IMR-90 (cell line): ENCODE measurements at regions not wholly inside any gene's neighbourhood (a gene's known extent, or its start where the extent isn't known, plus 50 kb on each side); places are given as distances from the start of the nearest gene placed in this dataset.

Experiments used
- ATAC-seq: fragments of 200-7000 bp; cut with Tn5 transposase; 2 replicates; pipeline ENCODE4 v1.9.1; 2020; ENCODE audit warnings: low read depth, mild to moderate bottlenecking, moderate library complexity
- BruUV-seq: library from RNA; stranded (reverse); fragments of 400-500 nt; replicated peaks from 2 replicates; lab custom pipeline; 2021; lab: Mats Ljungman, UMichigan
- CTCF ChIA-PET: fragments of 300-600 bp; formaldehyde crosslinking; extraction: SDS; loops from one replicate; lab custom pipeline; 2021; ENCODE audit warnings: antibody characterized with exemption; lab: Yijun Ruan, JAX
- POLR2A ChIA-PET: fragments of 300-600 bp; sonication (Branson Sonifier 250); formaldehyde crosslinking; loops from one replicate; lab custom pipeline; 2022; ENCODE audit warnings: antibody characterized with exemption; ENCODE audit not compliant: unreplicated experiment; lab: Charles Lee
- DNase-seq: peaks from one replicate; pipeline ENCODE4 v3.0.0; 2013
- H2AFZ ChIP-seq: replicated peaks from 2 replicates; pipeline ENCODE3; 2013; ENCODE audit warnings: low read length, mild to moderate bottlenecking; ENCODE audit not compliant: poor library complexity
- H2AK5ac ChIP-seq: 2 replicates; pipeline ENCODE4 v1.6.1; 2013; ENCODE audit warnings: low read depth, low read length, inconsistent platforms
- H2AK9ac ChIP-seq: replicated peaks from 2 replicates; pipeline ENCODE3; 2013; ENCODE audit warnings: mild to moderate bottlenecking, low read depth, low read length, moderate library complexity; ENCODE audit not compliant: poor library complexity
- H2BK120ac ChIP-seq: 2 replicates; pipeline ENCODE4 v1.6.1; 2013; ENCODE audit warnings: low read depth, low read length, inconsistent platforms
- H2BK15ac ChIP-seq: 3 replicates; pipeline ENCODE4 v1.6.1; 2013; ENCODE audit warnings: low read depth, low read length, inconsistent platforms
- H2BK20ac ChIP-seq: 2 replicates; pipeline ENCODE4 v1.6.1; 2013; ENCODE audit warnings: low read depth, mild to moderate bottlenecking, inconsistent platforms, low read length, moderate library complexity
- H2BK5ac ChIP-seq: 2 replicates; pipeline ENCODE4 v1.6.1; 2013; ENCODE audit warnings: mild to moderate bottlenecking, low read depth, low read length, inconsistent platforms; ENCODE audit not compliant: poor library complexity, severe bottlenecking
- H3K14ac ChIP-seq: replicated peaks from 2 replicates; pipeline ENCODE4 v1.6.1; 2013; ENCODE audit warnings: low read depth, low read length, inconsistent platforms
- H3K18ac ChIP-seq: 2 replicates; pipeline ENCODE4 v1.6.1; 2013; ENCODE audit warnings: low read depth, low read length, control low read depth
- H3K23ac ChIP-seq: 2 replicates; pipeline ENCODE4 v1.6.1; 2013; ENCODE audit warnings: low read depth, low read length, inconsistent platforms
- H3K27ac ChIP-seq: 2 replicates; pipeline ENCODE4 v1.5.1; 2013; ENCODE audit warnings: mild to moderate bottlenecking, control low read depth, low read length; ENCODE audit not compliant: insufficient read depth
- H3K27me3 ChIP-seq: 2 replicates; pipeline ENCODE4 v1.6.1; 2013; ENCODE audit warnings: low read length; ENCODE audit not compliant: control insufficient read depth, insufficient read depth
- H3K36me3 ChIP-seq: 2 replicates; pipeline ENCODE4 v1.6.1; 2013; ENCODE audit warnings: low read length, mixed read lengths; ENCODE audit not compliant: control insufficient read depth, insufficient read depth
- H3K4ac ChIP-seq: 2 replicates; pipeline ENCODE4 v1.6.1; 2013; ENCODE audit warnings: low read depth, low read length, inconsistent platforms
- H3K4me1 ChIP-seq: 2 replicates; pipeline ENCODE4 v1.6.1; 2013; ENCODE audit warnings: low read length, mixed read lengths; ENCODE audit not compliant: control insufficient read depth, insufficient read depth
- H3K4me2 ChIP-seq: 2 replicates; pipeline ENCODE4 v1.6.1; 2013; ENCODE audit warnings: low read depth, mild to moderate bottlenecking, control low read depth, low read length, moderate library complexity
- H3K4me3 ChIP-seq: 2 replicates; pipeline ENCODE4 v1.5.1; 2013; ENCODE audit warnings: low read depth, mild to moderate bottlenecking, control low read depth, low read length, moderate library complexity; ENCODE audit not compliant: insufficient read depth
- H3K56ac ChIP-seq: 2 replicates; pipeline ENCODE4 v1.6.1; 2013; ENCODE audit warnings: low read length, inconsistent platforms; ENCODE audit not compliant: insufficient read depth; ENCODE audit errors: extremely low read depth
- H3K79me1 ChIP-seq, 2 experiments: 2 replicates each; pipeline ENCODE4 v1.6.1; 2013; ENCODE audit warnings: low read length in 2 of 2, inconsistent platforms in 1 of 2, low read depth in 1 of 2
- H3K9ac ChIP-seq: 2 replicates; pipeline ENCODE4 v1.6.1; 2013; ENCODE audit warnings: low read depth, low read length, control low read depth
- H3K9me1 ChIP-seq: 2 replicates; pipeline ENCODE4 v1.6.1; 2013; ENCODE audit warnings: low read length, inconsistent platforms; ENCODE audit not compliant: insufficient read depth
- H3K9me3 ChIP-seq: 2 replicates; pipeline ENCODE4 v1.6.1; 2013; ENCODE audit warnings: low read length; ENCODE audit not compliant: control insufficient read depth, insufficient read depth
- H4K20me1 ChIP-seq: 2 replicates; pipeline ENCODE4 v1.6.1; 2013; ENCODE audit warnings: low read length, inconsistent platforms; ENCODE audit not compliant: insufficient read depth
- H4K5ac ChIP-seq: 2 replicates; pipeline ENCODE4 v1.6.1; 2013; ENCODE audit warnings: mild to moderate bottlenecking, low read depth, low read length, control low read depth
- H4K8ac ChIP-seq, 2 experiments: 2 replicates each; pipeline ENCODE4 v1.6.1; 2013; ENCODE audit warnings: low read depth in 2 of 2, low read length in 2 of 2, control low read depth in 1 of 2, inconsistent platforms in 1 of 2
- H4K91ac ChIP-seq: 2 replicates; pipeline ENCODE4 v1.6.1; 2013; ENCODE audit warnings: low read depth, low read length, inconsistent platforms; ENCODE audit not compliant: insufficient read depth
- BHLHE40 ChIP-seq: fragments of 150-350 bp; IDR thresholded peaks from 2 replicates; pipeline ENCODE4 v1.6.1; 2016; ENCODE audit warnings: mild to moderate bottlenecking, low read depth, low read length
- CEBPB ChIP-seq: IDR thresholded peaks from 2 replicates; pipeline ENCODE4 v1.6.1; 2012; ENCODE audit warnings: low read depth, low read length, improper control_type of control experiment
- CHD1 ChIP-seq: IDR thresholded peaks from 2 replicates; pipeline ENCODE4 v1.6.1; 2012; ENCODE audit warnings: low read depth, low read length, improper control_type of control experiment
- CTCF ChIP-seq: conservative IDR thresholded peaks from 2 replicates; pipeline ENCODE4 v1.5.1; 2012; ENCODE audit warnings: mild to moderate bottlenecking, low read depth, low read length, improper control_type of control experiment
- ELK1 ChIP-seq: fragments of 150-350 bp; IDR thresholded peaks from 2 replicates; pipeline ENCODE4 v1.6.1; 2016; ENCODE audit warnings: low read depth, mild to moderate bottlenecking, low read length, moderate library complexity, borderline replicate concordance
- FOS ChIP-seq: fragments of 150-350 bp; IDR thresholded peaks from 2 replicates; pipeline ENCODE4 v1.6.1; 2016; ENCODE audit warnings: low read depth, low read length
- MAFK ChIP-seq: IDR thresholded peaks from 2 replicates; pipeline ENCODE4 v1.6.1; 2012; ENCODE audit warnings: low read depth, low read length, improper control_type of control experiment
- MAZ ChIP-seq: IDR thresholded peaks from 2 replicates; pipeline ENCODE4 v1.6.1; 2012; ENCODE audit warnings: low read depth, mild to moderate bottlenecking, low read length, improper control_type of control experiment, moderate library complexity, borderline replicate concordance
- MXI1 ChIP-seq: IDR thresholded peaks from 2 replicates; pipeline ENCODE4 v1.6.1; 2012; ENCODE audit warnings: low read depth, mild to moderate bottlenecking, low read length, moderate library complexity, borderline replicate concordance
- NFE2L2 ChIP-seq: fragments of 150-350 bp; IDR thresholded peaks from 2 replicates; pipeline ENCODE4 v1.6.1; 2016; ENCODE audit warnings: low read depth, mild to moderate bottlenecking, low read length
- POLR2A ChIP-seq: IDR thresholded peaks from 2 replicates; pipeline ENCODE4 v1.6.1; 2012; ENCODE audit warnings: mild to moderate bottlenecking, low read depth, low read length
- RAD21 ChIP-seq: IDR thresholded peaks from 2 replicates; pipeline ENCODE4 v1.6.1; 2012; ENCODE audit warnings: low read length, improper control_type of control experiment
- RCOR1 ChIP-seq: IDR thresholded peaks from 2 replicates; pipeline ENCODE4 v1.6.1; 2012; ENCODE audit warnings: mild to moderate bottlenecking, low read length, improper control_type of control experiment; ENCODE audit not compliant: insufficient replicate concordance
- RFX5 ChIP-seq: IDR thresholded peaks from 2 replicates; pipeline ENCODE4 v1.8.0; 2012; ENCODE audit warnings: low read depth, mild to moderate bottlenecking, low read length, moderate library complexity
- SMC3 ChIP-seq: fragments of 150-350 bp; IDR thresholded peaks from 2 replicates; pipeline ENCODE4 v1.6.1; 2016; ENCODE audit warnings: low read depth, mild to moderate bottlenecking, antibody characterized with exemption, low read length, moderate library complexity
- USF2 ChIP-seq: fragments of 150-350 bp; IDR thresholded peaks from 2 replicates; pipeline ENCODE4 v1.6.1; 2017; ENCODE audit warnings: mild to moderate bottlenecking, antibody characterized with exemption, low read length, low read depth
- WGBS, 2 experiments: methylation state at CpG; one replicate each; pipeline versions ENCODE4 v1.1.5 to v1.1.7; 2013; ENCODE audit warnings: missing lambda C conversion rate in 2 of 2; ENCODE audit not compliant: insufficient read length in 1 of 2; ENCODE audit errors: extremely low coverage in 2 of 2; 5-methylcytosine and 5-hydroxymethylcytosine counted together
- dilution Hi-C: fragments of 300-500 bp; cut with HindIII; formaldehyde crosslinking; loops from one replicate; pipeline ENCODE4 v1.14.3; 2018; ENCODE audit warnings: low sequenced_read_pairs; ENCODE audit not compliant: unreplicated experiment
- in situ Hi-C: fragments of 300-500 bp; cut with MboI; formaldehyde crosslinking; loops from 3 replicates; pipeline ENCODE4 v1.14.3; 2019; ENCODE audit warnings: low sequenced_read_pairs, inconsistent platforms, mixed read lengths
- intact Hi-C: fragments of 100-400 bp; cut with micrococcal nuclease; formaldehyde crosslinking; loops from 2 replicates; pipeline ENCODE4 v1.10.0; 2022

- Histone ChIP-seq H3K27ac (no peak overlapping the region), H4K91ac (no peak overlapping the region), H2AFZ (no peak overlapping the region), H3K9me3 (peaks cover 20% of the 10 kb centered on the region), H3K9me1 (no peaks in the 10 kb centered on the region), H3K4me1 (no peaks in the 10 kb centered on the region), H4K8ac (no peak overlapping the region), H3K56ac (no peak overlapping the region), H4K5ac (no peak overlapping the region), H3K4me3 (no peak overlapping the region), H3K9ac (no peak overlapping the region), H3K27me3 (no peaks in the 10 kb centered on the region), H3K36me3 (no peaks in the 10 kb centered on the region), H3K18ac (no peak overlapping the region), H4K20me1 (no peaks in the 10 kb centered on the region), H2AK5ac (no peak overlapping the region), H2AK9ac (no peak overlapping the region), H3K23ac (no peak overlapping the region), H3K4ac (no peak overlapping the region), H2BK120ac (no peak overlapping the region), H3K4me2 (no peak overlapping the region), H3K79me1 (no peaks in the 10 kb centered on the region), H3K14ac (no peak overlapping the region), H2BK5ac (no peak overlapping the region), H2BK15ac (no peak overlapping the region), H2BK20ac (no peak overlapping the region)
- ChIA-PET POLR2A (no interaction called here), CTCF (no interaction called here)
- DNase-seq (no peak), ATAC-seq (no peak)
- intact Hi-C loops, result no loop called here
- TF ChIP-seq POLR2A, result no peak
- no peak for TF ChIP-seq CHD1
- no peak for TF ChIP-seq MAZ
- no peak for TF ChIP-seq FOS
- TF ChIP-seq SMC3, result no peak
- no peak for TF ChIP-seq NFE2L2
- TF ChIP-seq CEBPB, result no peak
- TF ChIP-seq RFX5, result no peak
- no peak for TF ChIP-seq MAFK
- no peak for TF ChIP-seq MXI1
- TF ChIP-seq CTCF, result no peak
- TF ChIP-seq BHLHE40, result no peak
- no peak for TF ChIP-seq RAD21
- TF ChIP-seq ELK1, result no peak
- TF ChIP-seq USF2, result no peak
- TF ChIP-seq RCOR1, result no peak
- dilution Hi-C loops, result no loop called here
- 25% methylated on average over 4 of the region's 6 CpGs; no CpG with 5 or more reads in 1 of the 2 experiments for WGBS, 2 experiments
- BruUV-seq, result no TSS peak
- in situ Hi-C loops, result no loop called here
Observed at GRCh38 chr1:5497503-5497902, 494.7 kb downstream of the NPHP4 start.
